ENCODE measurements at regions not wholly inside any gene's neighbourhood (a gene's known extent, or its start where the extent isn't known, plus 50 kb on each side); places are given as distances from the start of the nearest gene placed in this dataset.

- 20 to 24% methylated on average over 7 of the region's 7 CpGs for WGBS, 2 experiments (ENCODE audit: low coverage in 1 of 2, low lambda C conversion rate in 2 of 2, missing lambda C conversion rate in 2 of 2)
- no peak overlapping the region for H3K27ac ChIP-seq
- H4K20me1 ChIP-seq (ENCODE audit: insufficient read depth), result no peaks in the 10 kb centered on the region
- H3F3A ChIP-seq (ENCODE audit: insufficient read depth), result no peaks in the 10 kb centered on the region
- TF ChIP-seq EZH2phosphoT487 (IDR thresholded peaks at IDR 0.05; ENCODE audit: insufficient read depth, low read depth) (no peak), EZH2 (IDR thresholded peaks at IDR 0.05; ENCODE audit: insufficient read depth, poor library complexity, severe bottlenecking) (no peak)
- H3K4me3 ChIP-seq, result no peak overlapping the region
- H3K9me2 ChIP-seq (ENCODE audit: insufficient read depth), result no peaks in the 10 kb centered on the region
- H3K4me1 ChIP-seq (ENCODE audit: insufficient read depth), result no peaks in the 10 kb centered on the region
- no peak for DNase-seq
- no peaks in the 10 kb centered on the region for H3K27me3 ChIP-seq (replicated peaks; ENCODE audit: insufficient read depth)
- no peak overlapping the region for H3K9ac ChIP-seq
- no peaks in the 10 kb centered on the region for H3K79me2 ChIP-seq (ENCODE audit: insufficient read depth)
- no peak overlapping the region for H2AFZ ChIP-seq
- in situ Hi-C loops (cut with MboI), result no loop called here
- H3K9me3 ChIP-seq (ENCODE audit: low read depth), result no peaks in the 10 kb centered on the region
- H3K4me2 ChIP-seq (ENCODE audit: unreplicated experiment), result no peak overlapping the region
- H3K36me3 ChIP-seq (ENCODE audit: low read depth), result no peaks in the 10 kb centered on the region
Observed at GRCh38 chr7:67398916-67399315, 402.3 kb downstream of the TYW1 start.

- TF ChIP-seq EZH2 (IDR thresholded peaks at IDR 0.05; ENCODE audit: insufficient read depth, poor library complexity, severe bottlenecking) (no peak), EZH2phosphoT487 (IDR thresholded peaks at IDR 0.05; ENCODE audit: insufficient read depth, low read depth) (no peak)
- H3K4me2 ChIP-seq (ENCODE audit: unreplicated experiment), result no peak overlapping the region
Observed at GRCh38 chr7:67401492-67401891, 404.9 kb downstream of the TYW1 start.

GRCh38 chr7:67402280-67402679 is 405.6 kb downstream of the TYW1 start:
- H3K4me3 ChIP-seq, result no peak overlapping the region
- H3K4me1 ChIP-seq (ENCODE audit: insufficient read depth), result no peaks in the 10 kb centered on the region
- TF ChIP-seq EZH2phosphoT487 (IDR thresholded peaks at IDR 0.05; ENCODE audit: insufficient read depth, low read depth) (no peak), EZH2 (IDR thresholded peaks at IDR 0.05; ENCODE audit: insufficient read depth, poor library complexity, severe bottlenecking) (no peak)
- H3K9me2 ChIP-seq (ENCODE audit: insufficient read depth), result no peaks in the 10 kb centered on the region
- H2AFZ ChIP-seq, result no peak overlapping the region
- H3K4me2 ChIP-seq (ENCODE audit: unreplicated experiment), result no peak overlapping the region
- H3F3A ChIP-seq (ENCODE audit: insufficient read depth), result no peaks in the 10 kb centered on the region
- no peaks in the 10 kb centered on the region for H3K27me3 ChIP-seq (replicated peaks; ENCODE audit: insufficient read depth)
- H3K27ac ChIP-seq, result no peak overlapping the region
- DNase-seq, result no peak
- H3K9ac ChIP-seq, result no peak overlapping the region
- no peaks in the 10 kb centered on the region for H3K9me3 ChIP-seq (ENCODE audit: low read depth)
- 40 to 41% methylated on average over 4 of the region's 4 CpGs for WGBS, 2 experiments (ENCODE audit: low coverage in 1 of 2, low lambda C conversion rate in 2 of 2, missing lambda C conversion rate in 2 of 2)
- no peaks in the 10 kb centered on the region for H3K36me3 ChIP-seq (ENCODE audit: low read depth)
- in situ Hi-C loops (cut with MboI), result no loop called here
- H3K79me2 ChIP-seq (ENCODE audit: insufficient read depth), result no peaks in the 10 kb centered on the region
- no peaks in the 10 kb centered on the region for H4K20me1 ChIP-seq (ENCODE audit: insufficient read depth)

More at GRCh38 chr7:67401492-67401891, 404.9 kb downstream of the TYW1 start:
- in situ Hi-C loops (cut with MboI), result no loop called here
- no peaks in the 10 kb centered on the region for H3K4me1 ChIP-seq (ENCODE audit: insufficient read depth)
- H3F3A ChIP-seq (ENCODE audit: insufficient read depth), result no peaks in the 10 kb centered on the region
- WGBS, 2 experiments (ENCODE audit: low coverage in 1 of 2, low lambda C conversion rate in 2 of 2, missing lambda C conversion rate in 2 of 2), result 29 to 30% methylated on average over 3 of the region's 3 CpGs
- H3K36me3 ChIP-seq (ENCODE audit: low read depth), result no peaks in the 10 kb centered on the region
- no peak overlapping the region for H3K9ac ChIP-seq
- no peak overlapping the region for H3K27ac ChIP-seq
- no peaks in the 10 kb centered on the region for H3K79me2 ChIP-seq (ENCODE audit: insufficient read depth)
- H3K27me3 ChIP-seq (replicated peaks; ENCODE audit: insufficient read depth), result no peaks in the 10 kb centered on the region
- no peak overlapping the region for H2AFZ ChIP-seq
- H3K9me2 ChIP-seq (ENCODE audit: insufficient read depth), result no peaks in the 10 kb centered on the region
- H3K9me3 ChIP-seq (ENCODE audit: low read depth), result no peaks in the 10 kb centered on the region
- no peaks in the 10 kb centered on the region for H4K20me1 ChIP-seq (ENCODE audit: insufficient read depth)
- no peak for DNase-seq
- H3K4me3 ChIP-seq, result no peak overlapping the region

GRCh38 chr7:67406976-67407375 is 410.3 kb downstream of the TYW1 start:
- Histone ChIP-seq H3F3A (ENCODE audit: insufficient read depth) (no peaks in the 10 kb centered on the region), H3K9me2 (ENCODE audit: insufficient read depth) (no peaks in the 10 kb centered on the region), H3K9ac (no peak overlapping the region), H3K27ac (no peak overlapping the region), H3K4me3 (no peak overlapping the region), H3K4me1 (ENCODE audit: insufficient read depth) (no peaks in the 10 kb centered on the region), H3K9me3 (ENCODE audit: low read depth) (no peaks in the 10 kb centered on the region), H3K27me3 (replicated peaks; ENCODE audit: insufficient read depth) (no peaks in the 10 kb centered on the region), H4K20me1 (ENCODE audit: insufficient read depth) (no peaks in the 10 kb centered on the region), H2AFZ (no peak overlapping the region), H3K36me3 (ENCODE audit: low read depth) (no peaks in the 10 kb centered on the region), H3K79me2 (ENCODE audit: insufficient read depth) (no peaks in the 10 kb centered on the region), H3K4me2 (ENCODE audit: unreplicated experiment) (no peak overlapping the region)
- 0% methylated on average over 1 of the region's 1 CpG for WGBS, 2 experiments (ENCODE audit: low coverage in 1 of 2, low lambda C conversion rate in 2 of 2, missing lambda C conversion rate in 2 of 2)
- in situ Hi-C loops (cut with MboI), result no loop called here
- TF ChIP-seq EZH2phosphoT487 (IDR thresholded peaks at IDR 0.05; ENCODE audit: insufficient read depth, low read depth) (no peak), EZH2 (IDR thresholded peaks at IDR 0.05; ENCODE audit: insufficient read depth, poor library complexity, severe bottlenecking) (no peak)
- no peak for DNase-seq

Measured in GM23248 (cell line).